ENCODE measurements at regions not wholly inside any gene's neighbourhood (a gene's known extent, or its start where the extent isn't known, plus 50 kb on each side); places are given as distances from the start of the nearest gene placed in this dataset.

DNA sequence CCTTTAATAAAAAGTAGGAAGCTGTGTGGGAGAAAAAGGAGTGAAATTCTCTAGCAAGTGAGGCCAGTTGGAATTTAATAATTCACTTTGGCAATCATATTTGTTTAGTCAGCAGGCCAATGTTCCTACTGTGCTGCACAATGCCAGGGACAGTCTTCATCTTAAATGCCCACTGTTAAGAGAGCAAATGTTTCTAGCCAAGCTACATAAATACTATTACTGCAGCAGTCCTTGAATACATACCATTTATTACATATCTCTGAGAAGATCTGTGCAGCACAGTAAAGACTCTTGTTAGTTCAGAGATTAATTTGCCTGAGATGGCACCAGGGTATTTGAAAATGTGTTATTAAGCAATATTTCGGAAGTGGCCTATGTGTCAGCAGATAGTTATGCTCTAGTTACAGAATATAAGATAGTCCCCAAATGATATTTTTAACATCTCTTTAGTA, 105.4 kb downstream of the OGFRL1 start:
- Histone ChIP-seq H3F3A (ENCODE audit: low read depth) (no peaks in the 10 kb centered on the region), H4K20me1 (ENCODE audit: insufficient read depth, low read length, poor library complexity, severe bottlenecking) (no peaks in the 10 kb centered on the region), H2AFZ (ENCODE audit: low read length) (no peak overlapping the region), H3K4me1 (ENCODE audit: insufficient read depth, low read length, poor library complexity, severe bottlenecking) (no peaks in the 10 kb centered on the region), H3K79me2 (ENCODE audit: insufficient read depth, low read length) (no peaks in the 10 kb centered on the region), H3K4me3 (ENCODE audit: low read length, poor library complexity, severe bottlenecking) (no peak overlapping the region), H3K9me3 (ENCODE audit: insufficient read depth, low read depth, low read length) (no peaks in the 10 kb centered on the region), H3K36me3 (ENCODE audit: insufficient read depth, low read length) (no peaks in the 10 kb centered on the region), H3K27me3 (ENCODE audit: insufficient read depth, low read length, poor library complexity, severe bottlenecking) (no peaks in the 10 kb centered on the region), H3K9me2 (replicated peaks; ENCODE audit: low read depth, low read length) (no peaks in the 10 kb centered on the region), H3K4me2 (ENCODE audit: low read depth, low read length, poor library complexity, severe bottlenecking) (no peak overlapping the region), H3K9ac (ENCODE audit: low read depth, low read length, poor library complexity, severe bottlenecking) (no peak overlapping the region)
- no peak for TF ChIP-seq EZH2phosphoT487 (IDR thresholded peaks at IDR 0.05; ENCODE audit: borderline replicate concordance)
- TF ChIP-seq, protein P1, sequence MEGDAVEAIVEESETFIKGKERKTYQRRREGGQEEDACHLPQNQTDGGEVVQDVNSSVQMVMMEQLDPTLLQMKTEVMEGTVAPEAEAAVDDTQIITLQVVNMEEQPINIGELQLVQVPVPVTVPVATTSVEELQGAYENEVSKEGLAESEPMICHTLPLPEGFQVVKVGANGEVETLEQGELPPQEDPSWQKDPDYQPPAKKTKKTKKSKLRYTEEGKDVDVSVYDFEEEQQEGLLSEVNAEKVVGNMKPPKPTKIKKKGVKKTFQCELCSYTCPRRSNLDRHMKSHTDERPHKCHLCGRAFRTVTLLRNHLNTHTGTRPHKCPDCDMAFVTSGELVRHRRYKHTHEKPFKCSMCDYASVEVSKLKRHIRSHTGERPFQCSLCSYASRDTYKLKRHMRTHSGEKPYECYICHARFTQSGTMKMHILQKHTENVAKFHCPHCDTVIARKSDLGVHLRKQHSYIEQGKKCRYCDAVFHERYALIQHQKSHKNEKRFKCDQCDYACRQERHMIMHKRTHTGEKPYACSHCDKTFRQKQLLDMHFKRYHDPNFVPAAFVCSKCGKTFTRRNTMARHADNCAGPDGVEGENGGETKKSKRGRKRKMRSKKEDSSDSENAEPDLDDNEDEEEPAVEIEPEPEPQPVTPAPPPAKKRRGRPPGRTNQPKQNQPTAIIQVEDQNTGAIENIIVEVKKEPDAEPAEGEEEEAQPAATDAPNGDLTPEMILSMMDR (conservative IDR thresholded peaks at IDR 0.05; ENCODE audit: low read length): no peak

DNA sequence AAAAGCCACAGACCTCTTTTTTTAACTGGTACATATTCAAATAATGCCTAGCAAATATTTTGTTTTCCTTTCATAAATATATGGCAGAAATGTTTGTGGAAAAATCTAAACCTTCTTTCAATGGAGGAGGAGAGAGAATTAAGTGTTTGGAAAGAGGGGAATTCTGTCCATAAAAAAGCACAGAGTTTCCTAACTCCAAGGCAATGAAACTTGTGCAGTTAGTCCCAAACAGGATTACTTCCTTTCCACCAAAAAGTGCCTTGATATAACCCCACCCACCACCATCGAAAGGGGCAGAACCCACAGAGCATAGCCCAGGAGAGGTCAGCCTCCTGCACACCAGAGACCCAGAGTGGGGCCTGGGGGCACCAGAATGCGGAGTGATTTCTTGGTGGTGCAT, 106.3 kb downstream of the OGFRL1 start:
- no peaks in the 10 kb centered on the region for H4K20me1 ChIP-seq (ENCODE audit: insufficient read depth, low read length, poor library complexity, severe bottlenecking)
- no peaks in the 10 kb centered on the region for H3K79me2 ChIP-seq (ENCODE audit: insufficient read depth, low read length)
- no peaks in the 10 kb centered on the region for H3F3A ChIP-seq (ENCODE audit: low read depth)
- no peak overlapping the region for H2AFZ ChIP-seq (ENCODE audit: low read length)
- no peak overlapping the region for H3K4me3 ChIP-seq (ENCODE audit: low read length, poor library complexity, severe bottlenecking)
- H3K36me3 ChIP-seq (ENCODE audit: insufficient read depth, low read length): no peaks in the 10 kb centered on the region
- H3K9ac ChIP-seq (ENCODE audit: low read depth, low read length, poor library complexity, severe bottlenecking): no peak overlapping the region
- no peaks in the 10 kb centered on the region for H3K9me2 ChIP-seq (replicated peaks; ENCODE audit: low read depth, low read length)
- no peak overlapping the region for H3K4me2 ChIP-seq (ENCODE audit: low read depth, low read length, poor library complexity, severe bottlenecking)
- TF ChIP-seq, protein P1 (conservative IDR thresholded peaks at IDR 0.05; ENCODE audit: low read length): no peak
- TF ChIP-seq EZH2phosphoT487 (IDR thresholded peaks at IDR 0.05; ENCODE audit: borderline replicate concordance): no peak
- no peaks in the 10 kb centered on the region for H3K27me3 ChIP-seq (ENCODE audit: insufficient read depth, low read length, poor library complexity, severe bottlenecking)
- no peaks in the 10 kb centered on the region for H3K4me1 ChIP-seq (ENCODE audit: insufficient read depth, low read length, poor library complexity, severe bottlenecking)
- no peaks in the 10 kb centered on the region for H3K9me3 ChIP-seq (ENCODE audit: insufficient read depth, low read depth, low read length)

DNA sequence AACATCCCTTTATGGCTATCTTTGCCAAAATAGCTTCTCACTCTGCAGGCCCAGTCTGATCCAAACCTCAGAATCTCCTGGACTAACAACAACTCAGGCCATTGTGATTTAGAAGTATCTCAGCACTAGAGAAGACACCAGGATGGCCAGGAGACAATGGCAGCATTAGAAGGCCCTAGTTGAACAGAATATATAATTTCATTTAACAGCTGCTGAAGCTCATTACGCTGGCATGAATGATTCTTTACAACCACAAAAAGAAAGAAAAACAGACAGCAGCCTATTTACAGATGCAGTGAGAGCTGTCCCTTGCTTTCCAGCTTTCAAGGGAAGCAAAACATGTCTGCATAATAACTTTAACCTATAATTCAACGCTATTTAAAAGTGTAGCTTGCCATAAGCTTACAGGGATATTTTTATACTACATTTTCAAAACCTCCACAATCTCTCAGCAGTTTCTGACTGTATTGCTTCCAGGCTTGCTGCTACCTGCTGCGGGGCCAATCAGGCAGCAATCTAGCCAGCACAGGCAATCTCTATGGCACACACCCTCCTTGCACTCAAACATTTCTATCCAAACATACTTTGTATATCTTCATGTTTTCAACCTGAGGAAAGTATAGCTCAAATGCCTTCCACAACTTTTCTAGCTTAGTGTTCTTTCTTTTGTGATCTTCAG, 107.3 kb downstream of the OGFRL1 start:
- no peaks in the 10 kb centered on the region for H3K9me2 ChIP-seq (replicated peaks; ENCODE audit: low read depth, low read length)
- H3K36me3 ChIP-seq (ENCODE audit: insufficient read depth, low read length): no peaks in the 10 kb centered on the region
- H3K9me3 ChIP-seq (ENCODE audit: insufficient read depth, low read depth, low read length): no peaks in the 10 kb centered on the region
- TF ChIP-seq EZH2phosphoT487 (IDR thresholded peaks at IDR 0.05; ENCODE audit: borderline replicate concordance): no peak
- TF ChIP-seq, protein P1 (conservative IDR thresholded peaks at IDR 0.05; ENCODE audit: low read length): no peak
- no peaks in the 10 kb centered on the region for H3K27me3 ChIP-seq (ENCODE audit: insufficient read depth, low read length, poor library complexity, severe bottlenecking)
- H3K9ac ChIP-seq (ENCODE audit: low read depth, low read length, poor library complexity, severe bottlenecking): no peak overlapping the region
- H3K4me2 ChIP-seq (ENCODE audit: low read depth, low read length, poor library complexity, severe bottlenecking): no peak overlapping the region
- H4K20me1 ChIP-seq (ENCODE audit: insufficient read depth, low read length, poor library complexity, severe bottlenecking): no peaks in the 10 kb centered on the region
- no peak overlapping the region for H2AFZ ChIP-seq (ENCODE audit: low read length)
- no peak overlapping the region for H3K4me3 ChIP-seq (ENCODE audit: low read length, poor library complexity, severe bottlenecking)
- H3F3A ChIP-seq (ENCODE audit: low read depth): no peaks in the 10 kb centered on the region
- no peaks in the 10 kb centered on the region for H3K79me2 ChIP-seq (ENCODE audit: insufficient read depth, low read length)
- H3K4me1 ChIP-seq (ENCODE audit: insufficient read depth, low read length, poor library complexity, severe bottlenecking): no peaks in the 10 kb centered on the region

Measured in Loucy (cell line).